Right atrium auricular region (tissue), 2 donors: ENCODE measurements at regions not wholly inside any gene's neighbourhood (a gene's known extent, or its start where the extent isn't known, plus 50 kb on each side); places are given as distances from the start of the nearest gene placed in this dataset.

ENCODE experiments used
- DNase-seq: peaks from one replicate; pipeline ENCODE4 v3.0.0-alpha.2; 2019; ENCODE audit warnings: low spot score
- H3K27ac ChIP-seq, 2 donors: fragments of 200-600 bp; sonication (generic); 1 replicate in 1 of 2; 2 replicates in 1 of 2; pipeline ENCODE4 v1.5.1; 2016 to 2019
- H3K27me3 ChIP-seq, 2 donors: fragments of 200-600 bp; sonication (generic); one replicate each; pipeline versions ENCODE4 v1.5.1 to v1.6.0; 2017 to 2019
- H3K36me3 ChIP-seq: fragments of 200-600 bp; sonication (generic); one replicate; pipeline ENCODE4 v1.5.1; 2016
- H3K4me1 ChIP-seq, 2 donors: fragments of 200-600 bp; sonication (generic); one replicate each; pipeline versions ENCODE4 v1.5.1 to v1.6.0; 2017 to 2019
- H3K4me3 ChIP-seq, 2 donors: fragments of 200-600 bp; sonication (generic); 1 replicate in 1 of 2; 2 replicates in 1 of 2; pipeline ENCODE4 v1.5.1; 2017 to 2019; ENCODE audit warnings: mild to moderate bottlenecking in 1 of 2, moderate library complexity in 1 of 2
- H3K9me3 ChIP-seq, 2 donors: fragments of 200-600 bp; sonication (generic); one replicate each; pipeline ENCODE4 v1.5.1; 2019
- TF ChIP-seq, protein P1 (sequence below), 2 donors: fragments of 200-600 bp; sonication (generic); IDR thresholded peaks; one replicate each; pipeline ENCODE4 v1.5.1; 2019; ENCODE audit warnings: antibody characterized with exemption in 2 of 2

DNA sequence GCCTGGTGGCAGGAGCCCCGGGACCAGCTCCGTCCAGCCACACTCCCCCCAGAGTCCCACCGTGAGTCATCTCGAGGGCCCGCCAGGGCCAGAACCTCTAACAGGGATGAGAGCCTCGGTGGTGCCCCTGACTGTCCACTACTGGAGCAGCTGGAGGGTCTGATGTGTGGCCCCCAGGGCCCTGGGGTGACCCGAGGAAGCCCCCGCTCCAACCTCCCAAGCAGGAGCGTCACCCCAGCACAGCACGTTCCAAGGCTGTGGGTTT is 135.9 kb upstream of the NKX1-1 start:
- Histone ChIP-seq H3K27me3 (no peaks in the 10 kb centered on the region), H3K4me3 (no peak overlapping the region), H3K36me3 (no peaks in the 10 kb centered on the region), H3K27ac (no peak overlapping the region), H3K4me1 (no peaks in the 10 kb centered on the region), H3K9me3 (no peaks in the 10 kb centered on the region)
- no peak for DNase-seq
- TF ChIP-seq, protein P1, sequence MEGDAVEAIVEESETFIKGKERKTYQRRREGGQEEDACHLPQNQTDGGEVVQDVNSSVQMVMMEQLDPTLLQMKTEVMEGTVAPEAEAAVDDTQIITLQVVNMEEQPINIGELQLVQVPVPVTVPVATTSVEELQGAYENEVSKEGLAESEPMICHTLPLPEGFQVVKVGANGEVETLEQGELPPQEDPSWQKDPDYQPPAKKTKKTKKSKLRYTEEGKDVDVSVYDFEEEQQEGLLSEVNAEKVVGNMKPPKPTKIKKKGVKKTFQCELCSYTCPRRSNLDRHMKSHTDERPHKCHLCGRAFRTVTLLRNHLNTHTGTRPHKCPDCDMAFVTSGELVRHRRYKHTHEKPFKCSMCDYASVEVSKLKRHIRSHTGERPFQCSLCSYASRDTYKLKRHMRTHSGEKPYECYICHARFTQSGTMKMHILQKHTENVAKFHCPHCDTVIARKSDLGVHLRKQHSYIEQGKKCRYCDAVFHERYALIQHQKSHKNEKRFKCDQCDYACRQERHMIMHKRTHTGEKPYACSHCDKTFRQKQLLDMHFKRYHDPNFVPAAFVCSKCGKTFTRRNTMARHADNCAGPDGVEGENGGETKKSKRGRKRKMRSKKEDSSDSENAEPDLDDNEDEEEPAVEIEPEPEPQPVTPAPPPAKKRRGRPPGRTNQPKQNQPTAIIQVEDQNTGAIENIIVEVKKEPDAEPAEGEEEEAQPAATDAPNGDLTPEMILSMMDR (IDR thresholded peaks at IDR 0.05): no peak

DNA sequence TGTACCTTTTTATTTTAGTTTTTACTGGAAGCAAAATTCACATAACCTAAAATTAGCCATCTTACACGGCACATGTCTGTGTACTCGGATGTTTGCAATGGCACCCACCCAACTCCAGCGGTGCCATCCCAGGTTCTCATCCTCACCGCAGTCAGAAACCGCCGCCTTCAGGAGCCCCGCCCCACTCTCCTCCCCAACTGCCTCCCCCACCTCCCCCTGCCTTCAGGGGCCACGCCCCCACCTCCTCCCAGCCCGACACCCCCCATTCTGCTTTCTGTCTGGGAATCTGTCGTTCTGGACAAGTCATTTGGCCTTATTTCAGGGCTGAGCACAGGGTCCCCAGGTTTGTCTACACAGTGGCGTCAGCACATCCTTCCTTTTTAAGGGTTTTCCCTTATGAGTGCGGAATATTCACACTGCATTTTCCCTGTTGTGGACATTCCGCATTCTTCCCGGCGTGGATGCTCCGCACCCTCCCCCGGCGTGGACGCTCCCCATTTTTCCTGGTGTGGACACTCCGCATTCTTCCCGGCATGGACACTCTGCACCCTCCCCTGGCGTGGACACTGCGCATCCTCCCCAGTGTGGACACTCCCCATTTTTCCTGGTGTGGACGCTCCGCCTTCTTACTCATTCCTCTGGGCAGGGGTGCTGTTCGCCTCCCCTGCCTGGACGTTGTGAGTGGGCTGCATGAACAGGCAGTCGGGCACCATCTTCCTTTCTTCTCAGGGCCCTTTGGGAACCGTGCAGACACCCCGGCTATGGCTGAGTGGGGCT is 135.4 kb upstream of the NKX1-1 start:
- Histone ChIP-seq H3K36me3 (no peaks in the 10 kb centered on the region), H3K9me3 (no peaks in the 10 kb centered on the region), H3K4me3 (no peak overlapping the region), H3K27me3 (no peaks in the 10 kb centered on the region), H3K4me1 (no peaks in the 10 kb centered on the region), H3K27ac (no peak overlapping the region)
- DNase-seq: no peak
- TF ChIP-seq, protein P1 (IDR thresholded peaks at IDR 0.05): no peak

DNA sequence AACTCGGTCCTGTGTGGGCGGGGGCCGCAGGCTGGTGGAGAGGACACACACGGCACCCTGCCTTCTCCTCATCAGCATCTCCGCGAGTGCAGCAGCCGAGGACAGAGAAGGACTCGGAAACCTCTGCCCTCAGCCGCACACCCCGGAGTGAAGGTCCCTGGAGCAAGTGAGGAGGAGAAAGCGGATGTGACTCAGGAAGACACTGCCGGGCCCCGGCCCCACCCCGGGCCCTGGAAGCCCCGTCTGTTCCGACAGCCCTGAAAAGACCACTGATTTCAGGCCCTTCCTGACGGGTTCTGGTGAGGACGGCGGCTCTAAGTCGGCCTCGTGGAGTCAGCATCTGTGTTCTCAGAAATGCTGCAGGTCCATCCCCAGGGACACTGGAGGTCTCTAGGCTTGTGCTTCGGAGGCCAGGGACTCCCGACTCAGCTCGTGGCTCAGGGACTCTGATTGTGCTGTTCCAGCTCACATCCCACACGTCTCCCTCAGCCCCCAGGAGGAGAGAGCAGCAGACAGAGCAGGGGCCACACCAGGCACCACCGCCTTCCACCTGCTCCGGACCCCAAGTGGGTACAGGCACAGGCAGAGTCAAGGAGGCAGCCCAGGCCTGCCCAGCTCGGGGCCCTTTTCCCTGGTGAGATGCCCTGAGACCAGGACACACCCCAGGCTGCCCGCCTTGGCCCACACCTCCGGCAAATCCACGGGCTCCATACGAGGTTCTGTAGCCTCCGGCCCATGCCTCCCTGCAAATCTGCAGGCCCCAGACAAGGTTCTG is 134.5 kb upstream of the NKX1-1 start:
- Histone ChIP-seq H3K9me3 (no peaks in the 10 kb centered on the region), H3K4me3 (no peak overlapping the region), H3K36me3 (no peaks in the 10 kb centered on the region), H3K27ac (no peak overlapping the region), H3K27me3 (no peaks in the 10 kb centered on the region), H3K4me1 (no peaks in the 10 kb centered on the region)
- TF ChIP-seq, protein P1 (IDR thresholded peaks at IDR 0.05): no peak
- no peak for DNase-seq

DNA sequence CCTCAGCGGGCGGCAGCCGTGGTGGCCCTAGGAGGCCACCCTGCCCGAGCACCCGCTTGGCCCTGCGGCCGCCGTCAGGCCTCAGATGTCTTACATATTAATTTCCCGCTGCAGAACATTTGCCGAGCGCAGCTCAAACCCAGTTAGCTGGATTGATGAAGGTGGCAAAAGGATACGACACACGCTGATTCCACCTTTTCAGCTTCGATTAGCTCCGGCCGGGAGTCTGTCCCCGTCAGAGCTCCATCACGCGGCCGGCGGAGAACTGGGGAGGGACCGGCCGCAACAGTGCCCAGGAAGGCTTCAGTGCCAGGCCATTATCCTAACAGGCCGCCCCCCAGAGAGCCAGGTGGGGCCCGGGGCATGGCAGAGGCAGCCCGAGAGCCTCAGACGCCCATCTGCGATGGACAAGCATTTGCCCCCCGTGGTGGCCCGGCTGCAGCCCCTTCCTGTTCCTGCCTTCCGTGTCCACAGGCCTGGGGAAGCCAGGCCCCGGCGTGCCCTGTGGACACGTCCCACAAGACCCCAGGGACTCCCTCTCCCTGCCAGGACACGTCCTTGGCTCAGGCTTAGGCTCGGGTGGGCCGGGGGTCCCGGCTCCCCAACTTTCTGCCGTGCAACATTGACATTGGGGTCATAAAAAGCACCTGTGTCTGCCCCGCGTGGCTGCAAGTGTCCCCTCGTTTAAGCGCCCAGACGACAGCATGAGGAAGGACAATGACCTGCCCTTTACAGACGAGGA is 133.8 kb upstream of the NKX1-1 start:
- H3K9me3 ChIP-seq: no peaks in the 10 kb centered on the region
- H3K27ac ChIP-seq: no peak overlapping the region
- no peaks in the 10 kb centered on the region for H3K4me1 ChIP-seq
- TF ChIP-seq, protein P1 (IDR thresholded peaks at IDR 0.05): no peak
- DNase-seq: no peak
- H3K4me3 ChIP-seq: no peak overlapping the region
- no peaks in the 10 kb centered on the region for H3K27me3 ChIP-seq
- H3K36me3 ChIP-seq: no peaks in the 10 kb centered on the region

DNA sequence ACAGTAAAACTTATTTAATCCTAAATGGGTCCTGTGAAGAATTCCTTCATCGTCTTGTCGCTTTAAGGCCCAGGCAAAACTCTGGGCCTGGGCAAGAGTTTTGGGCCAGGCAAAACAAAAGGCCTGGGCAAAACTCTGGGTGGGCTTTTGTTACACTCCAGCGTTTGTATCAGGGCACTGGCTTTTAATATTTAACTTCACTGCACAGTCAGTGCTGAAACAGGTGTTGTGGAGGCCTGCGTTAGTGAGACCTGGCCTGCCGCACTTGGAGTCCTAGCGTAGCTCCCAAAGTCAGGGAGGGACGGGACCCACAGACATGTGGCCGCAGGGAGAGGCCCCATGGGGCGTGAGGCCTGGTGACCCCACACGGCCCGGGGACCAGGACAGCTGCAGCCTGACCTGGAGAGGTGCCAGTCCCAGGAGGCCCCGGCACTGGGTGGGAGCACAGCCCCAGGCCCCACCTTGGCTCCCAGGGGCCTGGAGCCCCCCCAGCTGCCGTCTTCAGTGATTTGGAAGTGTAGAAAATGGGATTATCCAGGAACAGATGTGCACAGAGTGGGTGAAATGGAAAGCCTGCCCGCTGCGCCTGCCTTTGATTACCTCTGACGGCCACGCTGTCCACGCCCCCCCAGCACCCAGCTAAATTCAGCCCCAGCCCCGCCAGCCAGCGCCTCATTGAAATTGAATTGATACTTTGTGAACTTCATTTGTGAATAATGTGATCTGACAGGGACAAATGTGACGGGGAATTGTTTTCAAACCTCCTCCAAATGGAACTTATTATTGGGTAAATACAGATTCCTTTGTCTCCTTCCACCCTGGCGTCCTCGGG is 132.9 kb upstream of the NKX1-1 start:
- H3K4me1 ChIP-seq: no peaks in the 10 kb centered on the region
- H3K36me3 ChIP-seq: no peaks in the 10 kb centered on the region
- no peaks in the 10 kb centered on the region for H3K9me3 ChIP-seq
- H3K27ac ChIP-seq: no peak overlapping the region
- no peak overlapping the region for H3K4me3 ChIP-seq
- H3K27me3 ChIP-seq: no peaks in the 10 kb centered on the region
- no peak for DNase-seq
- TF ChIP-seq, protein P1 (IDR thresholded peaks at IDR 0.05): no peak
